ENCODE measurements at regions not wholly inside any gene's neighbourhood (a gene's known extent, or its start where the extent isn't known, plus 50 kb on each side); places are given as distances from the start of the nearest gene placed in this dataset.
"Not testable (repeated sequence)": the region's sequence is repeated elsewhere in the genome, so short reads cannot be mapped to it uniquely, and the experiment has no call there.

DNA sequence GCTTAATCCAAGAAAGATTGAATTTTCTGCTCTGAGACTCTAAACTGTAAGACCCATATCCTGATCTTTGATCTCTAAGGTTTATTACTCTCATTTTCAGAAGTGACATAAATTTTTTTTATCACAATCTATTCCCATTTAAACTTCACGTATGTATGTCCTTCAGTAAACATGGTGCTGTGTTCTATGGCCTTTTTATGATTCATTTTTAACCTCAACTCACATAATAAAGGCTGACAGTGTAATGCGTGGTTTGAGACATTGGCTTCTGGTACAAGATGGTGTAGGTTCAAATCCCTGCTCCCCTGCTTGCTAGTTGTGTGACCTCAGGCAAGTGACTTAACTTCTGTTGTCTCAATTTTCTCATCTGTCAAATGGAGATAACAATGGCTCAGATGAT is 306.0 kb upstream of the AADAT start:
- DNase-seq, result no peak

DNA sequence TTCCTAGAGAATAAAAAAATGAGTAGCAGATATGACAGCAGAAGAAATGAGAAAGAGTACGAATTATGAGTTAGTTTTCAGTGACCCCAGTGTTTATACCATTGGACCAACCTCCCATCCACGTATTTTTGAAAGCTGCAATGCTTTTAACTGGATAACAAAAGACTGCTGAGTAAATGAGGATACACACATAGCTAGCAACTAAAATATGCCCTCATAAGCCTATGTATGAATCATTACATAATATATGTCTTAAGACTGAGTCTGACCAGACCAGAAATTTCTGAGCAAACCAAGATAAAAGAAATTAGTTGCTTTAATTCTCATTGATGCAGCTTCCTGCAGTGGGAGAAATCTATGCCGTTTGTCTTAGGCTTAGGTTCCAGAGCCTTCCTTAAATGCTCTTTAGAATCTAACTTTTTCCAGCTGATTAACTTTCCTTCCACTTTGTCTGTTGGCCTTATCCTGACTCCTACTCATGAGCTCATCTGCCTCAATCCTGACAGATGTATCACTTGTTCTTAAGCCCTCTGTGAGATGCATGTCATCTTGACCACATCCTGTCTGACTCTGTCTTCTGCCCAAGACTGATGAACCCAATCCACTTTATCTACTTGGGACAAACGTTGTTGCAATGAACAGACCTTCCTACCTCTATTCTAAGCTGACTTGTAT is 301.4 kb upstream of the AADAT start:
- DNase-seq, result no peak

DNA sequence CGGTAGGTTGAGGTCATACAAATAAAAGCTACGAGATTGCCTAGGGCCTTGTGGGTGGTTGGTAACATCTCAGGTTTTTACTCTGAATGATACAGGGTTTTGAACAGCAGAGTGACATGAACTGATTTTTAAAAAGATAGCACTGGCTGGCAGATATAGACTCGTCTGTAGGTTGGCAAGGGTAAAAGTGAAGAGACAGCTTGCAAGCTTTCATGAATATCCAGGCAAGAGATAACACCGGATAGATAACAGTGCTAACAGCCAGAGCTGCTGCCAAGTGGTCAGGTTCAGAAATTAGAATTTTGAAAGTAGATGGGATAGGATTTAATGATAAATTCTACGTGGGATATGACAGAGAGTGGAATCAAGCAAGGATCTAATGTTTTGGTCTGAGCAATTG is 299.7 kb upstream of the AADAT start:
- no peak for DNase-seq

DNA sequence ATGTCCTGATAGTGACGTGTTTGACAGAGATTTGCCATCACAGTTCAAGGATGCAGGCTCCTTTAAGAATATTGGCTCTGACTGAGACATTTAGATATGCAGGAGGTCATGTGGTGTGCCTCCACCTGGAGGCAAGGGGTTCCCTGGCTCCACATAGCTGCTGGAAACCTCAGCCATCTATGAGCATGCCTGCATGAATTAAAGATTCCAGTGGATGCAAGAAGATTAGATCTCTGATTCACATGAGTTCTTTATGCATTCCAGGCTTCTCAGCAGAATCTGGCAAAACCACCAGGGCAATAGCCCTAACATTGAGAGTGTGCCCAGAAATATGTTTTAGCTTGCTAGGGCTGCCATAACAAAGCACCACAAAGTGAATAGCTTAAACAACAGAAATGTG is 298.5 kb upstream of the AADAT start:
- no peak for DNase-seq

DNA sequence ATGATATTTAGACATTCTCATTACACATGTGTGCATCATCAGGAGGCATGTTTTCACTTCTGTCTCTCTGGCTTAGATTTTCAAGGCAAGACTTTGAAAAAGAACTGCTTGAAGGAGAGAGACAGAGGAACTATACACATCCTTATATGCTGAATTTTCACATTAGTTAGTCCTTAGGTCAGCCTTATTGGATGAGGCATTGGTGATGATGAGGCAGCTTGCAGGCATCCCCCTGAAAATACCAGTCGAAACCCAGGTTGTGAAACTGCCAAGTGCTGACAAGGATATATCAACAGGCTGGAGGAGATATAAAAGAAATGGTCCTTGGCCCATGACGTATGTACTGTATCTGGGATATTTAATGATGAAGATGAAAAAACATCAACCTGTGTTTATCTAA is 297.2 kb upstream of the AADAT start:
- no peak for DNase-seq

DNA sequence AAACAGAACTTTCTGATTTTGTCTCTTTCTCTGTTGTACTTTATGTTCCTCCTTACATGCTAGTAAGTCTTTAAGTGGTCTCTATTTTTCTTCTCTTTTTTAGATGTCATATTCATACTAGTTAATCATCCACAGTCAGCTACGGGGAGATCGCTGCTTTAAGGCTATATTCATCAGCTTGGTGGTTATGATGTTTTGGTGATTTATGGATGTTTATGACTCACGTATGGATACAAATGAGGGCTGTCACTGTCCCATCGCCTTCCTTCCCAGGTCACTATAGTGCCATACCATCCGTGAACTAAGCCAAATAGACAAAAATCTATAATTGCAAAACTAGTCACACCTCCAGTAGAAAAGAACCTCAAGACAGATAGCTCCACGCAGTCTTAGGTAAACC is 296.8 kb upstream of the AADAT start:
- DNase-seq, result no peak

DNA sequence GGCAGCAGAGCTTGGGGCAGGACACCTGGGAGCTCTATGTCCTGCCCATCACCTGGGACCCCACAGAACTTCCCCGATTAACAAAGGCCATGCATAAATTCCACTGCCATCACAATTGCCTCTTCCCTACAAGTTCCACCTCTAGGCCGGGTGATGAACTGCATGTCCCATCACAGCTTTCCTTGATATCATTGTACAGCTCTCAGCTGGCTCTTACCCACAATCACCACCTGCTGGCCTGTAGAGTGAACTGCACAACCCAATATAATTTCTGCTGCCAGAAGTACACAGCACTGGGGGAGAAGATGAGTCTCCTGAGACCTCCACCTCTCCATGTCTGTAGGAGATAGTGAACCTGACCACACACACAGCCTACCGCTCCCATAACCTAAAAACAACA is 285.0 kb upstream of the AADAT start:
- DNase-seq, result no peak

DNA sequence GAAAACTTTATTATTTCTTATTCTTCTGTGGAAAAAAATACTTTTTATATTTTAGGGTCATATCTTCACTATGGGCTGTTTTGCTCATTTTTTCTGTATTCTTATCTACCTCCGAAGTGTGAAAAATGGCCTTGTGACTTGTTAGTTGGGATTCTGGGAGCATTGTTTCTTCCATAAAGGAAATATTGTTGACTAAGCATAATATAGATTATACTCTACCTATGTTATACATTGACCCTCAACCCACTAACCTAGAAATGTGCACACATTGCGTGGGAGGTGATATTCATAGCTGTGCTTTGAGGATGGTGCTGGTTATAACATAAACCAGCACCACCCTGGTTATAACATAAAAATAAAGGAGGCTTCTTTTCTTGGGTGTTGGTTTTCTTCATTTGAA is 259.2 kb upstream of the AADAT start:
- DNase-seq, result no peak

DNA sequence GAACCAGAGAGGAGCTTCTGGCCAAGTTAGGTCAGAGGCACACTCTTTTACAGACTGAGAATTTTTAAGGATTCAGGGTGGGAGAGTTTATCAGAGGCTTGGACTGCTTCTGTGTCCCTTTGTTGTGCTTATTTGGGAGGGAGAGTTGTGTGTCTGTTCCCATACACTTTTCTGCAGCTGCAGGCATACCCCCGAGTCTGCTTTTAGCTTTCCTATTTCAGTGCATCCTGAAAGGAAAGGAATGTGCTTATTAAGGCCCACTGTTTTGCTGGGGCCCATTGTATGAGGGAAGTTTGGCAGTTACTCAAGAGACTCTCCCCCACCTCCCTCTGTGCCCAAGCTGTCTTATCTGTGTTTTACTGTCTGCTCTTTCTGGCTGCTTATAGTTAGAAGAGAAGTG is 257.4 kb upstream of the AADAT start:
- DNase-seq, result not testable (repeated sequence)

DNA sequence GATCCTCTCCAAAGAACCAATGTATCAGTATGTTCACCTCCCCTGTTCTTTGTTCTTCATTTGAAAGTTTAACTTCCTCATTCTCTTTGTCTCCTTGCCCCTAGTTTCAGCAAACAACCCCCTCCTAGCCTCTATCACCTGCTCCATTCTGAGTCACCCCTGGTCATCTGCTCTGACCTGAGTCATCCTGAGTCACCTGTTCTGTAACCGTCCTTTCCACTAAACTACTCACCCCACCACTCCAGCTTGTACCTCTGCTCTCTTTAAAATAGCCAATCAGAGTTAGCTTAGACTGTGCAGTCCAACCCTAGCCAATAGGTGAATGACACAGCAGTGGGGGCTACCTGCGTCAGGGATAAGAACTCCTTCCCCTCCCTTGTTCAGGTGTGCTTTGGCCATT is 249.8 kb upstream of the AADAT start:
- DNase-seq, result no peak

DNA sequence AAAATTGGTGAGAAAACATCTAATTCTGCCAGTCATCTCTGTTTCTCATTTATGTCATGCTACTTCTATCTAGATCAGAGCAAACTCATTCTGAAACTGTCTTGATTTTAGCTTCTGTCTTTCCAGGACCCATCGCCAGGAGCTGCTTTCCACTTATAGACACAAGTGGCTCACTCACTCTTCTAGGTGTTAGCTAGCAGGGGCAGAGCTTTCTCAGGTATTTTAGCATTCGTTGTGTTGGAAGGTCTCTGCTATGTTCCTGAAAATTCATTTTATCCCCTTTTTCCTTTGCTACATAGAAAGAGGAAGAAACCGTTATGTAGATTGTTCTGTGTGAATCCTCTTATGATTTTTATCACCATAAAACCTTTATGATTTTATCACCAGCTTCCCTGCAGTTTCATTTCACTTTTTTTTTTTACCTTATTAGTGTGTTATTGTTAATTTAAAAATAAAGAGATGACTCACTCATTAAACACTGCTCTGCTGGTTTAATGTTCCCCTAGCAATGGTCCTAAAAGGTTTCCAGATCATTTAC is 246.6 kb upstream of the AADAT start:
- no peak for DNase-seq

DNA sequence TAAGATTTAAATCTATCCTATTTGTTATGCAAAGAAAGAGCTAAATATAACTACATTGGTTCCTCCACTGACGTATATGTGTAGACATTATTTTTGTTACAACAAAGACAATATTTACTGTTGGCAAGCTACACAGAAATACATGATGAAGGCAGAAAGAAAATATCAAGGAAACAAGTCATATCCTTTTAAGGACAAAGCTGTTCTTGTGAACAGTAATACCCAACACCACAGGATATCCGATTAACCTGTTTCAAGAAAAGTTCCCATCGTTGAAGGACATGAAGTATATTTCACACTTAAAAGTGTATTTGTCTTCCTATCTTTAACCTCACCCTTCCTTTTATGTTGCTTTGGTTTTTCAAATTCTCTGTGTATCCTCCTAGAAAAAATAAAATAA is 235.8 kb upstream of the AADAT start:
- no peak for DNase-seq

DNA sequence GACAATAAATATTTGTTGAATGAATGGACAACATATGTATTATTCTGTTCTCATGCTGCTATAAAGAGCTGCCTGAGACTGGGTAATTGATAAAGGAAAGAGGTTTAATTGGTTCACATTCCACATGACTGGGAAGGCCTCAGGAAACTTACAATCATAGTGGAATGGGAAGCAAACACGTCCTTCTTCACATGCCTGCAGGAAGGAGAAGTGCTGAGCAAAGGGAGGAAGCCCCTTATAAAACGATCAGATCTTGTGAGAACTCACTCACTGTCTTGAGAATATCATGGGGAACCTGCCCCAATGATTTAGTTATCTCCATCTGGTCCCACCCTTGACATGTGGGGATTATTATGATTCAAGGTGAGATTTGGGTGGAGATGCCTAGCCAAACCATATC is 233.9 kb upstream of the AADAT start:
- no peak for DNase-seq

DNA sequence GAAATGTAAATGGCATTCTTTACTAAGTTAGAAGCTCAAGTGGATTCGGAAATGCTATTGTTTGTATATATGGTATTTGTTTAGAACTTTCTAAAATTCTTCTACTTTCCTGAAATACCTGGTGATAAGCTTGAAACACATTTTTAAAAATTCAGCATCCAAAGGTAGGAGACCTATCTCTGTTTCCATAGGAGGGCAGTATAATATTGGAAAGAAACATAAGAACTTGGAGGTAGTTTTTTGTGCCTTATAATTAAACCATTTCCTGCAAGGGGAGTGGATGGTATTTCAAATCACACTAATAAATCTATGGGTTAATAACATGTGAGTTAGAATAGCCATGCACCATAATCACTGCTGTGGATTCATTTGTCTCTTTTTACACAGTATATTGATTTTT is 217.4 kb upstream of the AADAT start:
- DNase-seq, result no peak

DNA sequence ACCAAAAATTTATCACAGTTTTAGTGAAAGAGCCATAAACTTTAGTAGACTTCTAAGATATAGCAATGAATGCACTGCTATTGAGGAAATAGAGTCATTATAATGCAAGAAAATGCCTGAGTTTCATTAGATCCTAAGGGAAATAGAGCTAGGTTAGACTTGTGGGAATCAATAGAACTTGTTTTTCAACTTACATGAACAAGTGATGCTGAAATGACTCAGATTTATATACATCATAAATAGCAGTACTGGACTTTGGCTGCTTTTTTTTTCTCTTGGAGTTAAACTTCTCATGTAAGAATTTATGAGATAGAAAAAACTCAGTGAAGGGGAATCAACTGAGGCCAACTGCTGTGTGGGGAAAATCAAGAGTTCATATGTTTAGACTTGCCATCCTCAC is 216.5 kb upstream of the AADAT start:
- no peak for DNase-seq

DNA sequence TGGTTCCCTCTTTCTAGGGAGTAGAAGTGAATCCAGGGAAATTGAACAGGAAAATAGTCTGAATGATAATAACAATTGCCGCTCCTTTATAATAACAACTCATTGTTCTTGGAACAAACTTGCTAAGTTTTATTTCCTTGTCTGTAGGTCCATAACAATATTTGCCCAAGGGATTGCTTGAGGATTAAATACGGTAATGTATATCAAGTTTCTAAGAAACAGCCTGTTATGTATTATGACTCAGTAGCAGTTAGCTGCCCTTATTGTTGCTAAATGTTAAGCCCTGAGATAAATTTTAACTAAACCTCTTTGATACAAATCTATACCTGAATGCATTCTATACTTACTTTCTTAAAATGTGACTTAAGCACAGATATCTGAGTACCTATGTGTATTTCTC is 215.9 kb upstream of the AADAT start:
- DNase-seq, result no peak

DNA sequence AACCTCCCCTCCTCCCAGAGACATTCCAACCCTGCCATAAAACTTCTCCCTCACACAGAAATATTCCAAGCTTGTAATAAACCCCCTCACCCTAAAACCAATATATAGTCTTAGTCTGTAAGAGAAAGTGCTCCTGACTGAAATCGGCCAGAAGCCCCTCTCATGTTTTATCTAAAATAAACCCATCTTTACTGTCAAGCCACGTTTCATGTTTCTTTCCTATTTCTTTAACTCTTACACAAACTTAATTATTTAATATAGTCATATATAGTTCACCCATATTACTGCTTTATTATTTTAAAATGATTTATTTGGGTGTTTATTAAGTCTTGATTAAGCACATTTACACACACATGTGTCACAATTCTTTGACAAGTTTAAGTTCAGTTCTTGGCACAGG is 191.3 kb upstream of the AADAT start:
- DNase-seq, result no peak

DNA sequence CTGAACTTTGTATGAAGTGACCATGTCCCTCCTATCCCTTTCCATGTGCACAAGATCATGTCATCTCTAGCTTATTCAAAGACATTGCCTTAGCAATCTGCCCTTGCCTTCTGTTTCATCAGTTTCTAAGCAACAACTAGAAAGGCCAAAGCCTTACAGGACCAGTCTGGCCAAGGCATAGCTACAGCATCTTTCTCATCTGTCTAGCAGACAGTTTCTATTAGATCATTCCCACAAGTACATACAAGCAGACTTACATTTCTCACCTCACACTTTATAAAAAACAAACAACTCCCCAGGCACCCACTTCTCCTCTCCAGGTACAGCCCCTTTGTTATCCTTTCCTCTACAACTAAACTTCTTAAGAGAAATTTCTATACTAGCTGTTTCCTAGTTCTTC is 188.7 kb upstream of the AADAT start:
- no peak for DNase-seq

DNA sequence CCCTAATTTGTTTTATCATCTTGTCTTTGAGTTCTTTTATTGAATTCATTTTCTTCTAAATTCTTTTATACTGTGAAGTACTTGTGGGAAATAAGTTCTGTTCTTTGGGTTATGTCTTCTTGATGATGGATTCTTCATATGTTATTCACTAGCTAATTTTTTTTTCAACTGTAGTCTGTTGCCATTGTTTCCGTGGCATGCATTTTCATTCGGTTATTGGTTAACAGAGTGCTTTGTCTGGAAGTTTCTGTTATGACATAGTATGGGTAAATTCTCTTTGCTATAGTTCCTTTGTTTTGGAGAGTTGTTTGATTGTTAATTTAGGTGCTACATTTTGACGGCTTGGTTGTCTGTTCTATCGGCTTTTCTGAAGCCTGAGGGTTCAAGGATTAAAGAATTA is 184.9 kb upstream of the AADAT start:
- no peak for DNase-seq

DNA sequence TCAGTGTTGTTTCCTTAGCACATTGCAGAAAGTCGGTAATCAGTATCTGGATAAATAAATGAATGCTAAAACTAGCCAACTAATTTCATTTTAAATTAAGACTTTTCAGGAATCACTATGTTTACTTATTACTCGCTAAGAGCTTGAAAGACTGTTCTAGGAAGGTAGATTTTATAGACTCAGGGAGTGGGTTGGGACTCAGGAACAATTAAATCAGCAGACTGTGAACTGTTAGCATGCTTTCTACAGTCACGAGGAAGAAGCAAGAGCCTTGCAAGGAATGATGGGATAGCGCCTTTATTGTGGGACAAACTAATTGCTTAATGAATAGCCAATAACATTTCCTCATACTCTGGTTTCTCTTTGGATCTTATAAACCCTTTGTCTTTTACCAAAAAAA is 183.2 kb upstream of the AADAT start:
- DNase-seq, result no peak

DNA sequence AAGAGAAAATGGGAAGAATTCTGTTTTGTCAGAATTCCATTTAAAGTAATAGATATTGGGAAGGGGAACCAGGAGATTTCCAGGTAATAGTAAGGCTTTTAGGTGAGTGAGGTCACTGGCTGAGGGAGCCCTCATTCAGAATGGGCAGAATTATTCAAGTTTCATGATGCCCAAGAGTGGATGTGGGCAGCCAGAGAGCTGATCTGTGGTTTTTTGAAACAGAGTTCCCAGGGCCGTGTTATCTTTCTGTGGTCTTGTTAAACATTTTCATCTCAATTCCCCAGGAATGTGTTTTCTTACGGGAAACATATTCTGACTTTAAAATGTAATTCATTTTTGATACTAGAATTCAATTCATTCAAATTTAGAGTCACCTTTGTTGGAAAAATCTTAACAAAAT is 182.0 kb upstream of the AADAT start:
- no peak for DNase-seq

DNA sequence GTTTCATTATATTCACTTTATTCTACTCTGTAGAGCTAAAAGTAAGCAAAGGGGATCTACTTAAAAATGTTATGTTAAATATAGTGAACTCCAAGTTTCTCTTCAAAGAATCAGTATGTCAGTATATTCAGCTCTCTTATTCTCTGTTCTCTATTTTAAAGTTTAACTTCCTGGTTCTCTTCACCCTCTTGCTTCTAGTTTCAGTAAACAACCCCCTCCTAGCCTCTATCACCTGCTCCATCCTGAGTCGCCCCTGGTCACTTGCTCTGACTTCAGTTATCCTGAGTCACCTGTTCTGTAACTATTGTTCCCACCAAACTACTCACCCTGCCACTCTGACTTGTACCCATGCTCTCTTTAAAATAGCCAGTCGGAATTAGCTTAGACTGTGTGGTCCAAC is 180.9 kb upstream of the AADAT start:
- no peak for DNase-seq

DNA sequence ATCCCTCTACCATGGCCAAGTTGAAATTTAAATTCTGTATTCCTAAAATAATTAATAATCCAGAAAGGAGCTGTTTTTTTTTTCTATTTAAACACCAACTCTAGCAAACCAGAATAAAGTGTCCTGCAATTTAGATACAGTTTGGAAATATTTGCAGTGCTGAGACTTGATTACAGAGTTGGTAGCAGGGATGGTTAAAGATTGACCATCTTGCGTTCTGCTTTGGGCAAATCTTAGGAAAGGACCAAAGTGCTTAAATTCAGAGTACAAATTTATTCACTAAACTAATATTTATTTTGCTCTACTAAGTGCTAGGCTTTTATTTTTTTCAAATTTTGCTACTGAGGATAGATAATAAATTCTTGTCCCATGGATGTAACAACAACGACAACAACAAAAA is 180.2 kb upstream of the AADAT start:
- DNase-seq, result no peak

DNA sequence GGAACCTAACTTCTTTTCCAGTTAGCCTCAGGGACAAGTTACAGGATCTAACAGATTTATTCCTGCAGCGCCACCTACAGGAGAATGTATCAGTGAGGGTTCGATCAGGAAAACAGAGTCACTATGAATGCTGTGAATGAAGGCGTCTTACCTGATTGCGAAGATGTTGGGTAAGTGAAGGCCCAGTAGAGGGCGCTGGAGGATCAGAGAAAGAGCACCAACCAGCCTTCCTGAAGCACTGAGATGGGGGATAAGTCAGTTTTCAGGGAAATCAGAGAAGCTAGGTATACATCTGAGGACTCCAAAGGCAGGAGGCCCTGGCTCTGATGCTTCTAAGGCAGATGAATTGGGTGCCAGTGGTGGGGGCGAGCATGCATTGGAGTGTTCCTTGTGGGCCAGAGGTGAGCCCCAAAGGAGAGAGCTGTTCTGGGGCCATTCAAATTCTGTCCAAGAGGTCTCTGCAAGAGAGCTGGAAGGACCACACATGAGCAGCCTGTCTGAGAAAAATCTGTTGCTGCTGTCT is 169.9 kb upstream of the AADAT start:
- DNase-seq, result peak; percentile 68

DNA sequence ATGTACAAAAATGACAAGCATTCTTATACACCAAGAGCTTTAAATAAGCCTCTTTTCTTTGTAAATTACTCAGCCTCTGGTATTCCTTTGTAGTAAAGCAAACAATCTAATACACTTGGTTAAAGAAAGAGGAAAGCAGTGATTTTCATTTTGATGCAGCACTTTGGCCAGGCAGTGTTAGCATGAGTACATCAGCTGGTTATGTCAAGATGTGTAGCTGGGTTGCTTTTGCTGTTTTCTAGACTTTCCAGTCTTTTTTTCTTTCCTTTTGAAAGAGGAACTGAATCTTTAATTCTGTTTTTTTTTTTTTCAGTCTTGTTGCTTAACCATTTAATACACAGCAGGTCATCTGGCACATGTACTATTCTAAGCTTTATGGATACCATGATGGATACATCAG is 167.1 kb upstream of the AADAT start:
- DNase-seq, result no peak
